ENCODE measurements at regions not wholly inside any gene's neighbourhood (a gene's known extent, or its start where the extent isn't known, plus 50 kb on each side); places are given as distances from the start of the nearest gene placed in this dataset.
"Not testable (repeated sequence)": the region's sequence is repeated elsewhere in the genome, so short reads cannot be mapped to it uniquely, and the experiment has no call there.

GRCh38 chr20:51305316-51306052, 237.0 kb downstream of the NFATC2 start:
- no peak for DNase-seq (ENCODE audit: low read depth)

GRCh38 chr20:51303731-51304670, 238.5 kb downstream of the NFATC2 start:
- DNase-seq (ENCODE audit: low read depth) = no peak

GRCh38 chr20:51301026-51301425, 241.5 kb downstream of the NFATC2 start:
- DNase-seq (ENCODE audit: low read depth) = no peak

GRCh38 chr20:51300104-51300503, 242.4 kb downstream of the NFATC2 start:
- DNase-seq (ENCODE audit: low read depth) = no peak

GRCh38 chr20:51299413-51299812, 243.1 kb downstream of the NFATC2 start:
- no peak for DNase-seq (ENCODE audit: low read depth)

GRCh38 chr20:51298141-51298749, 244.3 kb downstream of the NFATC2 start:
- no peak for DNase-seq (ENCODE audit: low read depth)

- DNase-seq (ENCODE audit: low read depth) = no peak
Measured at GRCh38 chr20:51287628-51288413, 254.7 kb downstream of the NFATC2 start.

GRCh38 chr20:51286758-51287157, 255.8 kb downstream of the NFATC2 start:
- no peak for DNase-seq (ENCODE audit: low read depth)

GRCh38 chr20:51285684-51286083, 256.8 kb downstream of the NFATC2 start:
- DNase-seq (ENCODE audit: low read depth) = no peak

- DNase-seq (ENCODE audit: low read depth) = no peak
Measured at GRCh38 chr20:51284871-51285270, 257.6 kb downstream of the NFATC2 start.

- DNase-seq (ENCODE audit: low read depth) = no peak
Measured at GRCh38 chr20:51284176-51284575, 258.3 kb downstream of the NFATC2 start.

GRCh38 chr20:51281521-51281920, 258.6 kb upstream of the KCNG1 start:
- DNase-seq (ENCODE audit: low read depth) = no peak

- DNase-seq (ENCODE audit: low read depth) = no peak
Measured at GRCh38 chr20:51280047-51280446, 257.1 kb upstream of the KCNG1 start.

GRCh38 chr20:51277961-51278360, 255.1 kb upstream of the KCNG1 start:
- no peak for DNase-seq (ENCODE audit: low read depth)

- no peak for DNase-seq (ENCODE audit: low read depth)
Measured at GRCh38 chr20:51276296-51276695, 253.4 kb upstream of the KCNG1 start.

- DNase-seq (ENCODE audit: low read depth) = no peak
Measured at GRCh38 chr20:51275826-51276225, 252.9 kb upstream of the KCNG1 start.

GRCh38 chr20:51275181-51275580, 252.3 kb upstream of the KCNG1 start:
- DNase-seq (ENCODE audit: low read depth) = no peak

GRCh38 chr20:51272401-51272800, 249.5 kb upstream of the KCNG1 start:
- no peak for DNase-seq (ENCODE audit: low read depth)

GRCh38 chr20:51271931-51272330, 249.0 kb upstream of the KCNG1 start:
- no peak for DNase-seq (ENCODE audit: low read depth)

- DNase-seq (ENCODE audit: low read depth) = not testable (repeated sequence)
Measured at GRCh38 chr20:51271289-51271688, 248.4 kb upstream of the KCNG1 start.

GRCh38 chr20:51269671-51270070, 246.8 kb upstream of the KCNG1 start:
- DNase-seq (ENCODE audit: low read depth) = no peak

- no peak for DNase-seq (ENCODE audit: low read depth)
Measured at GRCh38 chr20:51267679-51268078, 244.8 kb upstream of the KCNG1 start.

Data from activated T-helper 1 cell treated with Interleukin-2 at 50 U/mL for 16 hours (primary cell).